GM18502 (cell line): ENCODE measurements at regions not wholly inside any gene's neighbourhood (a gene's known extent, or its start where the extent isn't known, plus 50 kb on each side); places are given as distances from the start of the nearest gene placed in this dataset.

ENCODE experiments used
- ATAC-seq: cut with Tn5 transposase; IDR thresholded peaks from one replicate; pipeline ENCODE4 v1.9.1; 2021; ENCODE audit warnings: mild to moderate bottlenecking; ENCODE audit not compliant: unreplicated experiment, poor library complexity

DNA sequence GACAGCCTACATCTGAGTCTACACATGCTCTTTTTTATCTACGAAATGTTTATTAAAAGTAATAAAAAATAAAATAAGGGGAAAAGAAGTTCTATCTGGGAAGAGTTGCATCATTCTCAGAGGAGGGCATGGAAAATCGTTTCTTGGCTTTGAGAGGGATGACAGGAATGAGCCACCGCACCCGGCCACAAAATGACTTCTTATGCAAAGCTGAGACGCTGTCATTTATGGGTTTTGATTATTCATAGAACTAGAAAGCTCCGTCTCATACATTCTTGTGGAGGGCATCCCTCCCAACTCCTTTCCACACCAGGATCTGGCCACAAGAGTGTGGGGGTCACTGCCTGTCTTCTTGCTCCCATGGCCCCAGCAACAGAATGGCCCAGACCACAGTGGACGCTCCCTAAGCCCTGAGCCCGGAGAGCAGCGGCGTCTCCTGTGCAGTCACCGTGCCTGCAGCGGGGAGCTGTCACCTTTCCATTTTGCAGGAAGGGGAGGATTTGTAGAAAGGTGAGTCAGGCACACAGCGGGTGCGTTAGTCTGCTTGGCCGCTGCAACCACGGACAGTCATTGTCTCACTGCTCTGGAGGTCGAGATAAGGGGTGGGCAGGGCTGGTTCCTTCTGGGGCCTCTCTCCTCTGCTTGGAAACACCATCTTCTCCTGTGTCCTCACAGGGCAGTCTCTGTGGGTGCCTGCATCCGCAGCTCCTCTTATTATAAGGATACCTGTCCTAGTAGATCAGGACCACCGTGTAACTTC lies 1388.7 kb downstream of the BRD1 start:
- ATAC-seq = no peak

DNA sequence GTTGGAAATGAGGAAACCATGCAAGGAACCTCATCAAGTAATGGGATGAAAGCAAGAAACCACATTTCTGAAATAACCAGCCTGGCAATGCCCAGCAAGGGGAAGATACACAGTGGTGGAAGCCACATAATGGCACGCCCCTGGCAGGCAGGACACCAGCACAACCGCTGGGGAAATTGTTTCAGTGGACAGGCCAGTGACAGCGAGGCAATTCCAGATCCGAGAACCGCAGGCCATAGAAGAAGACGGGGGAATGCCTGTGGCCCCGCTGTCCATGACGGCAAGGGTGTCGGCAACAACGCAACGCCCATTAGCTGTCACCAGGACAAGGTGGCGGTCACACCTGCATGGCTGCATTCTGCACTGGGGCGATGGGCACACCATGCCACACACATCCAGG lies 1389.6 kb downstream of the BRD1 start:
- ATAC-seq = no peak

DNA sequence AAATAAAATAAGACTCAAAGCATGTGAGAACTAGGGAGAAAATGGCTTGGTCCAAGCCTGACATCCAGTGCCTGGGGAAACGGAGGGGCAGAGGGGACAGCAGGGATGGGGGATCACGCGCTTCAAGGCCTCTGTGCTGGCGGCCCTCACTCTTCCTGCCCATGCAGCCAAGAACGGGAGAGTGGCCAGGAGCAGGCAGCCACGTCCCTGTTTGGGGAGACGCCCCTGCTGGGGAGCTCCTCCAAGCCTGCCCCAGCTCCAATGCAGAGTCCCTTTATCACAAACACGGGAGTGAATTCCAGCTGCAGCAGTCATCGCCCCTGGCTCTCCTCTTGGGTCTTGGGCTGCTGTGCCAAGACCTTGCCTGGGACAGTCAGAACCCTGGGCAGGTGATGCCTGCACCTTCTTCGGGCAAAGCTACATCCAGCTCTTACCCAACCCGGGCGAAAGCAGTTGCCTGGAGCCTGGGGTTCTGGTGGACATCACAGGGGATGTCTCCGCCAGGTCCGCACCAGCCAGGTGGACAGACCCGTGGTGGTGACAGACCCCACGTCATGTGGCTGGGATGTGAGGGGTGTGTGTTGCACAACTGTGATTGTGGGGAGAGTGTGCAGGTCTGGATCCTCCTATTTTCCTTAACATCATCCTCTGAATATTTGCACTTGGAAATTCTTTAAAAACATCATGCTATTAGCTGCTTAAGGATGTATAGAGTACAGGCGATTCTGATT lies 1391.3 kb downstream of the BRD1 start:
- ATAC-seq = no peak

DNA sequence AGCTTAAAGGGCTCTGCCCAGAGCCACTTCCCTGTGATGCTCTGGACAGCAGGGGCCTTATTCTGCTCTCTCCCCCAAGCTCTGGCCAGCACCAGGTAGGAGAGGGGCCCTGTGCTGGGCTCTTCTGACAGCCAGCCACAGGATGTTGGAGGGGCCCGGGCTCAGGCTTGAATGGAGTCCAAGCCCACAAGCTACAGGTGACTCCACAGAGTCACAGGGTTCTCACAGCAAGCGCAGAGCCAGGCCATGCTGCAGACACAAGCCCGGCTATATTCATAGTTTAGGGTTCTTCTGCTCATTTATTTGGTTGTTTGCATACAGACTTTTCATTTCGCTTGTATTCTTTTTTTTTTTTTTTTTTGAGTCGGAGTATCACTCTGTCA lies 1392.8 kb downstream of the BRD1 start:
- no peak for ATAC-seq

DNA sequence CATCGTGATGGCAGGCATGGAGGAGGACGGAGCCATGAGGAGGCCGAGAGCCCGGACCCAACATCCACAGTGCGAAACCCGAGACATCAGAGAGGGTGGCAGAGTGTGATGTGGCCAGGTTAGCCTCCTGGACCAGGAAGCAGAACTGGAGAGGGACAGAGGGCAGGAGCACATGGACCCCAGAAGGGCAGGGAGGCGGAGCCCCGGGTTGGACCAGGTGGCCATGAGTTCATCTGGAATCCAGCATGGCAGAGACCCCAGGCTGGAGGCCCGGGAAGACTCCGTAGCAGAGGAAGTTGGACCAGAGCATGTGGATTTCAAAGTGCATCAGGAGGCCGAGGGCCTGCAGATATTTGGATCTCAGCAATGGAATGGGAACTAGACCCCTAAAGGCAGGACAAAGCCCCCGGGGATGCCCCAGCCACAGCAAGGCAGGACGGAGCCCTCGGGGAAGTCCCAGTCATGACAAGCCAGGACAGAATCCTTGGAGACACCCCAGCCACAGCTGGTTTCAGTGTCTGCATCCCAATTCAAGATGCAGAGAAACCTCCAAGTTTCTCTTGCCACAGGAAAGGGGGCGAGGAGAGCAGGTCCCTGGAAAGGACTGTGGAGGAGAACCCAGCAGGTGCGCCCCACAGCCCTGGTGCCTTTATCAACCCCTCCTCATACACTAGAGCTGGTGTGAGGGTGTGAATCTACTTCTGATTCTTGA lies 1393.4 kb downstream of the BRD1 start:
- ATAC-seq = no peak

- ATAC-seq = no peak
Measured at GRCh38 chr22:48433647-48434046, 1394.0 kb downstream of the BRD1 start.

DNA sequence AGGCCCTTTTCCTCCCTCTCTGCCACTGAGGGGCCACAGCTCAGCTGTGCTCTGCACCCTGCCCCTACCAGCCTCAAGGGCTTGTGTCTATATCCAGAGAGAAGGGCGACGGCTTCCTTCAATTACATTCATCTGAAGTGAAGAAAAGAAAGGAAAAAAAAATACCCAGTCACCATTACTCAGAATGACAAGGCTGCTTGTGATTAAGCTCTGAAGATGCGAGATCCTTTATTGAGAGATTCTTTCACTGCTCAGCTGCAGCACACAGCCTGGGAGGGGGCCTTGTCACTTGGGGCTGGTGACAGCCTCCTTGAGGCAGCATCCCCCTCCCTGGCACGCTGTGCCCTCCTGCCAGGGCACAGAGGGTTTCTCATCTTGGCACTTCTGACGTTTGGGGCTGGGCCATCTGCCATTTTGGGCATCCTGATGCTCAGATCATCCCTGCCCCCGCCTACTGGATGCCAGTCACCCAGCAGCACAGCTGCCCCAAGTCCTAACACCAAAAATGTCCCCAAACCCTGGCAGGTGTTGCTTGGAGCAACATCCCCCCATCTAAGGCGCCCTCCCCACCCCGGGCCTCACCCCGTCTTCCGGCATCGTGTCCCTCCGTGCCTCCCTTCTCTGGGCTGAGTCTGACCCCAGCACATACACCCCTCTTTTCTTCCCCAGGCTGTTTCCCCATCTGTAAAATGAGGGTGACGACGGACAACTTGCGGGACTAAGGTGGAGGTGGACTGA lies 1394.7 kb downstream of the BRD1 start:
- no peak for ATAC-seq

DNA sequence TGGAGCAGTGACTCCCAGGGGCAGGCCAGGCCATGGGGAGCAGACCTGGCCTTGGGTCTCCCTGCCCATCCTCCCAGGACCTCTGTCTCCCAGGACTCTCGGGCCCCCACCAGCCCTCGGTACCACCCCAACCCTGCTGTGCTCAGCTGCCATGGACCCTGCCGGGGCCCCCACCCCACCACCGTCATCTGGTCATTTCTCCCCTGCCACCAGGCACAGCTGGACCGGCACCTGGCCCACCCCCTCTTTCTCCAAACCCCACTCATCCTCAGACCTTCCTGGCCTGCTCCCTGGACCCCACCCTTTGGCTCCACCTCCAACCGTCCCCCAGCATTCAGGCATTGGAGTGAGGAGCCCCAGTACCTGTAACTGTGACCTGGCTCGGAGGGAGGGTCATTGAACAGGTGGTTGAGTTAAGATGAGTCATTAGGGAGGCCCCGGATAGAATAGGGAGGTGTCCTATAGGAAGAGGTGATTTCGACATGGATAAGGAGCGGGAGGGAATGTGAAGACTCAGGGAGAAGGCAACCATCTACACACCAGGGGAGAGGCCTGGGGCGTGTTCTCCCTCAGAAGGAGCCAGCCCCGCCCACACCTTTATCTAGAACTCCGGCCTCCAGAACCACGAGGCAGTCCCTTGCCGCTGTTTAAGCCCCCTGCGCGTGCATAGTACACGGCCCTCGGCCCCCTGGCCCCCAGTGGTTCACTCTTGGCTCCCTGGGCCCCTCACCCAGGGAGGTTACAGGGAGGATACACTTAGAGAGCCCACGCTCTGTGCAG lies 1395.9 kb downstream of the BRD1 start:
- ATAC-seq = no peak

GRCh38 chr22:48431014-48431413 lies 1396.7 kb downstream of the BRD1 start:
- no peak for ATAC-seq

- ATAC-seq = no peak
Measured at GRCh38 chr22:48429446-48430020, 1398.1 kb downstream of the BRD1 start.

DNA sequence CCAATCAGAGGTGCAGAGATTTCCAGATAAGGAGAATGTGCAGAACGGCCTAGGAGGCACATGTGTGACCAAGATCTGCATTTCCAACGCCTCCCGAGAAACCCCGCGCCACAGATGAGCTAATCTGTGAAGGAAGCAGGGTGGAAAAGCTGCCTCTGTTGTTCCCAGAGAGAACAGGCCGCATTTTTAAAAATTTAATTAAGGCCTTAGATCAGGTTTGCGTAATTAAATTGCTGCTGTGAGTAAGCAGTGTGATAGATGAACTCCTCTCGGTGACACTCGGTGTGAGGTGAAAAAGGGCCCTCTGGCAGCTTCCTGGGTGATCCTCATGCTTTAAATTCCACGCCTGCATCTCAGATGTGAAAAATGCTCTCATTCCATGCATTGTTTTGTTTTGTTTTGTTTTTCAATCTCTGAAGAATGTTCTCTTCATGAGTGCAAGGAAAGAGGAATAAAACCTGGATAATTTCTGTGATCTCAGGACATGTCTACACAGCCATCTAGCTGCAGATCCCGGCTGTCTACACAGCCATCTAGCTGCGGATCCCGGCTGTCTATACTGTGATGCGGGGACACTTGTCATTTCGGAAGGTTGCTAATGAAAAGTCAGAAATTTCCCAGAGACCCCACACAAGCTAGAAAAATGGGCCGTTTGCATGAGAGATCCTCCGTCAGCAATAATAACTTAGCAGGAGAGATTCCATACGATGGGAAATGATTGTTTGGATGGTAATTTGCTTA lies 1398.9 kb downstream of the BRD1 start:
- ATAC-seq = no peak

GRCh38 chr22:48427731-48428211 lies 1399.9 kb downstream of the BRD1 start:
- no peak for ATAC-seq

DNA sequence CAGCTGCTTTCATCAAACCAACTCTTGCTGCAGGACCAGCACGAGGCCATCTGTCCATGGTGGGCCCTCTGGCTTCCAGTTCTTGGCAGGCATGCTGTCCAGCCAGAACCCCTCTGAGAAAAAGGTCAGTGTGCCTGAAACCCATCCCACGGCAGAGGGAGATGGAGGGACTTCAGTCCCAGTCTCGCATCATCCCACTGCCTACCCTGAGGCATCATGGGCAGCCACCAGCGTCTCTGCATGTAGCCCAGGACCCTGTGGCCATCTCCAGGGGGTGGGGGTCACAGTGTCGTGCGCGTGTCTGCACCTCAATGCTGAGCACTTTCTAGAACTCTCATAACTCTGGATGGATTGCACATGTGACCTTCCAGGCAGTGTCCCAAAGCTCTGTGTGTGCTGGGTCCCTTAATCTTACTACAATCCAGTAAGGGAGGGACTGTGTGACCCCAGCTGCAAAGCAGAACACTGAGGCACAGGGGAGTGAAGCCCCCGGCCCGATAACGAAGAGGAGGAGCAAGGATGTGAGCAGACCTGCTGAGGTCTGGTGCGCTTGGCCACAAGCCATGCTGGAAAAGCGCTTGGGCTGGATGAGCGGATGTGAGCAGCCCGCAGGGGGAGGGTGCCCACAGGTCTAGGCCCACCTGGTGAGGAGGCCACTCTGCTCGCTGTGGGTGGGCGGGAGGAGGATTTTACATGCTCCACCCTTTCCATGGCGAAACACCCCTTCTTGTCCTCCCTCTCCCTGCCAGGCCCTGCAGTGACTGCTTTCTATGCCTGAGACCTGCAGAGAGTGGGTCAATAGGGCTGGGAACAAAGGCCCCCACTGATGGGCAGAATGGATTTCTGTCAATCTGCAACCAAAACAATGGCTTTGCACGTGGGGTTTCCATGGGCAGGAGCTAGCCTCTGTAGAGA lies 1401.0 kb downstream of the BRD1 start:
- ATAC-seq = no peak

DNA sequence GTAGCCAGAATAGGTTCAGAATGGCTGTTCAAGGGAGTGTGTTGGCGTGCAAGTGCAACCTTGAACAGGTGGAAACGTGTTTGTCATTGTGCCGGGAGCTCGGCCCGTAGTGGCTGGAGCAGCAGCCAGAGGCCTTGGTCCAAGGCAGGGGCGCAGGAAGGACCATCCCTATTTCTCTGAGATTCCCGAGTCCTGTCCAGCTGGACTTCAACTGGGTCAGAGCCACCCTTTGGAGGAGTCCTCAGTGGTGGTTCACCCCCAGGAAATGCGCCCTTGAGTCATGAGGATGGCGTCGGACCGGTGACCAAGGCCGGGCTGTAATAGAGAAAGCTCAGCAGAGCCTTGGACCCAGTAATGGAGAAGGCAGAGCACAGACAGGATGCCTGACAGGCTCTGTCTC lies 1402.0 kb downstream of the BRD1 start:
- no peak for ATAC-seq

DNA sequence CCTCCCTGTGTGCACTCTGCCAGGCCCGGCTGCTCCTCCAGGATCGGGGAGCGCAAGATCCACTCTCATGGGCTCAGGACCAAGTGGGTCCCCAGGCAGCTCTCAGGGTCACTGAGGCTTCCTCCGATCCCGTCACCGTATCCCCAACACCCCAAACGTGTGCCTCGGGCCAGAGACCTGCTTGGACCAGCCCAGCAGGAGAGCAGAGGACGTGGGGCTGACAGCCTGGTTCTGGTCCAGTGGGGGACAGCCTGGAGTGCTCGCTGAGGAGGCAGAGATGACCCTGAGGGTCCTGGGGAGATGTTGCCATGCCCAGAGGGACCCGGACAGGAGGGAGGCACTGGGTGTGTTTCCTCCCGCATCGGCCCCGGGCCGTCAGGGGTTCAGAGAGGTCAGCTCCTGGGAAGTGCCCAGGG lies 1402.6 kb downstream of the BRD1 start:
- no peak for ATAC-seq

DNA sequence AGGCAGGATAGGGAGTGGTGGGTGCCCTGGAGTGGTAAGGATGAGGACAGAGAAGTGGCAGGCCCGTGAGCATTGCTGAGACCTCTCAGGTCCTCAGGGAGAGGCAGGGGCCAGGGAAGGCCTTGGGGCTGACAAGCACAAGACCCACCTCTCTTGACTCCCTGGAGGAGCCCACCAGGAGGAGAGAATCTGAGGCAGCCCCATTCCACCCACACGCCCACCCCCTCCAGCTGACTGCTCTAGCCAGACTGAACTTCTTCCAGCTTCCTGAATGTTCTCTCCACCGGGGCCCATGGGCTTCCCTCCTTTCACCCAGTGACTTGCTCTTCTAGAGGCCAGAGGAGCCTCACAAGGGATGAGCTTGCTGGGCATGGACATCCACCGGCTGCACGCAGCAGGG lies 1403.0 kb downstream of the BRD1 start:
- ATAC-seq = no peak

GRCh38 chr22:48424201-48424627 lies 1403.5 kb downstream of the BRD1 start:
- ATAC-seq = no peak

GRCh38 chr22:48423481-48423911 lies 1404.2 kb downstream of the BRD1 start:
- ATAC-seq = no peak
